ENCODE measurements at regions not wholly inside any gene's neighbourhood (a gene's known extent, or its start where the extent isn't known, plus 50 kb on each side); places are given as distances from the start of the nearest gene placed in this dataset.
A peak's percentile ranks its signal among the peaks of the same experiment; 100 is the strongest.

GRCh38 chr4:63729519-63729918 is 679.7 kb downstream of the TECRL start (continued):
- TF ChIP-seq ZBTB46 (CRISPR knock-in tag; IDR thresholded peaks at IDR 0.05; ENCODE audit: borderline replicate concordance) (no peak), NONO (IDR thresholded peaks at IDR 0.05) (no peak), NONO (CRISPR knock-in tag; conservative IDR thresholded peaks at IDR 0.05) (no peak)

GRCh38 chr4:63728480-63729177 is 680.6 kb downstream of the TECRL start:
- Histone ChIP-seq H3K4me2 (ENCODE audit: low read depth, low read length) (no peak overlapping the region), H3K4me3 (replicated peaks in 1 of 3; ENCODE audit: insufficient read depth in 1 of 3, low read depth in 2 of 3, low read length in 3 of 3) (no peak overlapping the region), H3K9ac (ENCODE audit: insufficient read depth, low read depth, low read length) (no peak overlapping the region), H3K27me3 (ENCODE audit: control insufficient read depth in 1 of 2, insufficient read depth in 2 of 2, low read length in 2 of 2) (no peaks in the 10 kb centered on the region), H3K4me1 (ENCODE audit: insufficient read depth, low read length) (no peaks in the 10 kb centered on the region), H3K79me2 (ENCODE audit: insufficient read depth, low read length) (no peaks in the 10 kb centered on the region), H3K9me3 (ENCODE audit: low read length) (no peaks in the 10 kb centered on the region), H2AFZ (ENCODE audit: low read length) (no peak overlapping the region), H4K20me1 (ENCODE audit: insufficient read depth, low read length) (no peaks in the 10 kb centered on the region), H3K36me3 (replicated peaks in 1 of 2; ENCODE audit: control insufficient read depth in 1 of 2, insufficient read depth in 2 of 2, low read length in 2 of 2) (no peaks in the 10 kb centered on the region), H3K27ac (ENCODE audit: extremely low read length, insufficient read depth, low read length) (no peak overlapping the region)
- ATAC-seq (peak; percentile 82), FAIRE-seq (no peak), DNase-seq (ENCODE audit: low spot score) (no peak)
- BruUV-seq (replicated peaks): no TSS peak
- WGBS (ENCODE audit: low lambda C conversion rate): 0% methylated on average over 2 of the region's 3 CpGs
- ChIA-PET CTCF (ENCODE audit: low intra/inter-chr PET ratio, low total read pairs) (no interaction called here), POLR2A (no interaction called here)
- intact Hi-C loops (cut with micrococcal nuclease; ENCODE audit: unreplicated experiment) (no loop called here), in situ Hi-C loops (cut with HindIII; ENCODE audit: extremely low pct_ligation_motif_present, low pct_unique_long_range_greater_than_20kb) (no loop called here)
- TF ChIP-seq TCF7L2 (IDR thresholded peaks at IDR 0.05; ENCODE audit: low read depth, low read length) (no peak), ERF (CRISPR knock-in tag; IDR thresholded peaks at IDR 0.05) (no peak), CAMTA2 (CRISPR knock-in tag; IDR thresholded peaks at IDR 0.05; ENCODE audit: borderline replicate concordance) (no peak), ATF2 (CRISPR knock-in tag; IDR thresholded peaks at IDR 0.05) (no peak), ZNF512 (CRISPR knock-in tag; IDR thresholded peaks at IDR 0.05) (no peak), ZNF841 (CRISPR knock-in tag; IDR thresholded peaks at IDR 0.05; ENCODE audit: borderline replicate concordance) (no peak), ZNF776 (CRISPR knock-in tag; IDR thresholded peaks at IDR 0.05) (no peak), ZZZ3 (CRISPR knock-in tag; IDR thresholded peaks at IDR 0.05; ENCODE audit: borderline replicate concordance) (no peak), MTERF4 (CRISPR knock-in tag; IDR thresholded peaks at IDR 0.05) (no peak), SPEN (CRISPR knock-in tag; IDR thresholded peaks at IDR 0.05; ENCODE audit: low read depth) (no peak), ZSCAN21 (CRISPR knock-in tag; IDR thresholded peaks at IDR 0.05; ENCODE audit: borderline replicate concordance) (no peak), CCDC6 (CRISPR knock-in tag; IDR thresholded peaks at IDR 0.05) (no peak), KLF16 (CRISPR knock-in tag; IDR thresholded peaks at IDR 0.05) (no peak), TAF15 (IDR thresholded peaks at IDR 0.05; ENCODE audit: low read depth, low read length, poor library complexity, severe bottlenecking) (no peak)

Data from HepG2 (cell line).